ENCODE measurements at regions not wholly inside any gene's neighbourhood (a gene's known extent, or its start where the extent isn't known, plus 50 kb on each side); places are given as distances from the start of the nearest gene placed in this dataset.
A peak's percentile ranks its signal among the peaks of the same experiment; 100 is the strongest.

- peak; percentile 54 for DNase-seq (ENCODE audit: low spot score)
These were observed 129.8 kb upstream of the CPM start for GRCh38 chr12:69062621-69063237.

- DNase-seq (ENCODE audit: low spot score) = no peak
These were observed 131.9 kb upstream of the CPM start for GRCh38 chr12:69064734-69065443.

GRCh38 chr12:69065775-69066174 is 132.8 kb upstream of the CPM start:
- no peak for DNase-seq (ENCODE audit: low spot score)

GRCh38 chr12:69066492-69067373 is 133.8 kb upstream of the CPM start:
- peak; percentile 37 for DNase-seq (ENCODE audit: low spot score)

GRCh38 chr12:69067713-69068112 is 134.7 kb upstream of the CPM start:
- no peak for DNase-seq (ENCODE audit: low spot score)

- DNase-seq (ENCODE audit: low spot score) = no peak
These were observed 135.5 kb upstream of the CPM start for GRCh38 chr12:69068448-69068847.

- no peak for DNase-seq (ENCODE audit: low spot score)
These were observed 136.5 kb upstream of the CPM start for GRCh38 chr12:69069479-69069878.

- DNase-seq (ENCODE audit: low spot score) = peak; percentile 79
These were observed 137.5 kb upstream of the CPM start for GRCh38 chr12:69070319-69071090.

GRCh38 chr12:69071091-69071370 is 138.1 kb upstream of the CPM start:
- no peak for DNase-seq (ENCODE audit: low spot score)

GRCh38 chr12:69073035-69073434 is 140.1 kb upstream of the CPM start:
- DNase-seq (ENCODE audit: low spot score) = no peak

- DNase-seq (ENCODE audit: low spot score) = no peak
These were observed 141.8 kb upstream of the CPM start for GRCh38 chr12:69074556-69075349.

- no peak for DNase-seq (ENCODE audit: low spot score)
These were observed 150.7 kb upstream of the CPM start for GRCh38 chr12:69083689-69084088.

- no peak for DNase-seq (ENCODE audit: low spot score)
These were observed 151.9 kb upstream of the CPM start for GRCh38 chr12:69084816-69085378.

GRCh38 chr12:69085852-69086251 is 152.9 kb upstream of the CPM start:
- no peak for DNase-seq (ENCODE audit: low spot score)

- no peak for DNase-seq (ENCODE audit: low spot score)
These were observed 151.4 kb upstream of the CPSF6 start for GRCh38 chr12:69087986-69088385.

- DNase-seq (ENCODE audit: low spot score) = no peak
These were observed 148.6 kb upstream of the CPSF6 start for GRCh38 chr12:69090722-69091121.

- no peak for DNase-seq (ENCODE audit: low spot score)
These were observed 147.8 kb upstream of the CPSF6 start for GRCh38 chr12:69091442-69092017.

- DNase-seq (ENCODE audit: low spot score) = no peak
These were observed 147.2 kb upstream of the CPSF6 start for GRCh38 chr12:69092137-69092536.

GRCh38 chr12:69094606-69095216 is 144.7 kb upstream of the CPSF6 start:
- DNase-seq (ENCODE audit: low spot score) = no peak

GRCh38 chr12:69095765-69096477 is 143.4 kb upstream of the CPSF6 start:
- no peak for DNase-seq (ENCODE audit: low spot score)

Data from globus pallidus (tissue), 1 donor.